ENCODE measurements at regions not wholly inside any gene's neighbourhood (a gene's known extent, or its start where the extent isn't known, plus 50 kb on each side); places are given as distances from the start of the nearest gene placed in this dataset.

- H3K4me3 ChIP-seq (ENCODE audit: insufficient read depth, low read depth, low read length) = no peak overlapping the region
- H2AK9ac ChIP-seq (replicated peaks; ENCODE audit: low read depth, low read length, poor library complexity) = no peak overlapping the region
- H3K9me1 ChIP-seq (ENCODE audit: insufficient read depth, low read length) = no peaks in the 10 kb centered on the region
- in situ Hi-C loops (cut with MboI; ENCODE audit: low sequenced_read_pairs) = no loop called here
- no peak overlapping the region for H4K91ac ChIP-seq (ENCODE audit: insufficient read depth, low read depth, low read length)
- H3K9ac ChIP-seq (ENCODE audit: low read depth, low read length) = no peak overlapping the region
- TF ChIP-seq NFE2L2 (IDR thresholded peaks at IDR 0.05; ENCODE audit: low read depth, low read length) (no peak), MAFK (IDR thresholded peaks at IDR 0.05; ENCODE audit: low read depth, low read length) (no peak), ELK1 (IDR thresholded peaks at IDR 0.05; ENCODE audit: borderline replicate concordance, low read depth, low read length) (no peak), CTCF (conservative IDR thresholded peaks at IDR 0.05; ENCODE audit: low read depth, low read length) (no peak), RAD21 (IDR thresholded peaks at IDR 0.05; ENCODE audit: low read length) (no peak), RFX5 (IDR thresholded peaks at IDR 0.05; ENCODE audit: low read depth, low read length) (no peak), POLR2A (IDR thresholded peaks at IDR 0.05; ENCODE audit: low read depth, low read length) (no peak), MAZ (IDR thresholded peaks at IDR 0.05; ENCODE audit: borderline replicate concordance, low read depth, low read length) (no peak), SMC3 (IDR thresholded peaks at IDR 0.05; ENCODE audit: low read depth, low read length) (no peak), BHLHE40 (IDR thresholded peaks at IDR 0.05; ENCODE audit: low read depth, low read length) (no peak), FOS (IDR thresholded peaks at IDR 0.05; ENCODE audit: low read depth, low read length) (no peak), MXI1 (IDR thresholded peaks at IDR 0.05; ENCODE audit: borderline replicate concordance, low read depth, low read length) (no peak), CHD1 (IDR thresholded peaks at IDR 0.05; ENCODE audit: low read depth, low read length) (no peak), USF2 (IDR thresholded peaks at IDR 0.05; ENCODE audit: low read depth, low read length) (no peak), CEBPB (IDR thresholded peaks at IDR 0.05; ENCODE audit: low read depth, low read length) (no peak), RCOR1 (IDR thresholded peaks at IDR 0.05; ENCODE audit: insufficient replicate concordance, low read length) (no peak)
- no peak overlapping the region for H4K8ac ChIP-seq (ENCODE audit: low read depth in 2 of 2, low read length in 2 of 2)
- no peak overlapping the region for H3K4ac ChIP-seq (ENCODE audit: low read depth, low read length)
- no peaks in the 10 kb centered on the region for H3K79me1 ChIP-seq (ENCODE audit: low read depth in 1 of 2, low read length in 2 of 2)
- H4K20me1 ChIP-seq (ENCODE audit: insufficient read depth, low read length) = no peaks in the 10 kb centered on the region
- H3K9me3 ChIP-seq (ENCODE audit: control insufficient read depth, insufficient read depth, low read length) = peaks cover 2% of the 10 kb centered on the region
- H3K56ac ChIP-seq (ENCODE audit: extremely low read depth, insufficient read depth, low read length) = no peak overlapping the region
- no peak overlapping the region for H2BK15ac ChIP-seq (ENCODE audit: low read depth, low read length)
- intact Hi-C loops (cut with micrococcal nuclease) = no loop called here
- 0 out of 2 replicates have a peak, but pooled peaks cover 2% of the 10 kb centered on the region for H3K4me1 ChIP-seq (ENCODE audit: control insufficient read depth, insufficient read depth, low read length)
- H2BK5ac ChIP-seq (ENCODE audit: low read depth, low read length, poor library complexity, severe bottlenecking) = no peak overlapping the region
- H3K27me3 ChIP-seq (ENCODE audit: control insufficient read depth, insufficient read depth, low read length) = no peaks in the 10 kb centered on the region
- peak; percentile 18 for DNase-seq
- POLR2A ChIA-PET (ENCODE audit: unreplicated experiment) = no interaction called here
- no peak overlapping the region for H3K4me2 ChIP-seq (ENCODE audit: low read depth, low read length)
- CTCF ChIA-PET = interaction anchor here (0.6 to 0.7 kb wide), 3 partner anchors 48 to 339 kb away, joined by 3 to 5 read pairs (median 3); no protein-coding TSS in a partner anchor
- H3K18ac ChIP-seq (ENCODE audit: low read depth, low read length) = no peak overlapping the region
- no peak overlapping the region for H3K23ac ChIP-seq (ENCODE audit: low read depth, low read length)
- no peak overlapping the region for H4K5ac ChIP-seq (ENCODE audit: low read depth, low read length)
- ATAC-seq (ENCODE audit: low read depth) = no peak
- 75% methylated on average over 1 of the region's 5 CpGs; no CpG with 5 or more reads in 1 of the 2 experiments for WGBS, 2 experiments (ENCODE audit: extremely low coverage in 2 of 2, insufficient read length in 1 of 2)
- no peak overlapping the region for H2AFZ ChIP-seq (replicated peaks; ENCODE audit: low read length, poor library complexity)
- H2AK5ac ChIP-seq (ENCODE audit: low read depth, low read length) = no peak overlapping the region
- no peak overlapping the region for H3K27ac ChIP-seq (ENCODE audit: insufficient read depth, low read length)
- dilution Hi-C loops (cut with HindIII; ENCODE audit: low sequenced_read_pairs, unreplicated experiment) = no loop called here
- H2BK120ac ChIP-seq (ENCODE audit: low read depth, low read length) = no peak overlapping the region
- no peaks in the 10 kb centered on the region for H3K36me3 ChIP-seq (ENCODE audit: control insufficient read depth, insufficient read depth, low read length)
- H3K14ac ChIP-seq (replicated peaks; ENCODE audit: low read depth, low read length) = no peak overlapping the region
- no TSS peak for BruUV-seq (replicated peaks)
- H2BK20ac ChIP-seq (ENCODE audit: low read depth, low read length) = no peak overlapping the region
Observed at GRCh38 chr7:110522061-110522760, 568.7 kb upstream of the LRRN3 start.
